ENCODE measurements at regions not wholly inside any gene's neighbourhood (a gene's known extent, or its start where the extent isn't known, plus 50 kb on each side); places are given as distances from the start of the nearest gene placed in this dataset.

DNA sequence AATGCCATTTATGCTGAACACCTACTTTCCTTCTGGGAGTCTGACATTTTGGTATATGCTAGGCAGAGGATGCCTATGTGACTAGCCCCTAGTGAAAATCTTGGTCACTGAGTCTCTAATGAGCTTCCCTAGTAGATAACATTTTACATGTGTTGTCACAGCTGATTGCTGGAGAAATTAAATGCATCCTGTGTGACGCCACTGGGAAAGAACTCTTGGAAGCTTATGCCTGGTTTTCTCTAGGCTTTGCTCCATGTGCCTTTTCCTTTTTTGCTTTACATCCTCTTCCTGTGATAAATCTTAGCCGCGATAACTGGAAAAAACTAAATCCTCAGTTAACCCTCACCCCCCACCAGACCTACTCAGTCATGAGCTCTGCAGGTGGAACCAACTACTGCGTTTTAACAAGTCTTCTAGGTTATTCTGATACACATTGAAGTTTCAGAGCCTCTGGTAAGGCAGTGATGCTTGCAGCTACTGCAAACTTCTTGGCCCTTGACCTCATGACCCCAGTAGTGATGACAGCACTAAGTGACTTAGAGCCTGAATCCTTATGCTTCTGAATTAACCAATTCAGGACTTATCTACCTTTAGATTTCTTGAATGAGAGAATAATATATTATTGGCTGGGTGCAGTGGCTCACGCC, 292.4 kb upstream of the SOX14 start:
- Histone ChIP-seq H3K79me2 (ENCODE audit: insufficient read depth, low read length) (no peaks in the 10 kb centered on the region), H2AFZ (ENCODE audit: low read length) (no peak overlapping the region), H3K4me3 (ENCODE audit: low read depth, low read length, poor library complexity, severe bottlenecking) (no peak overlapping the region), H3K4me1 (ENCODE audit: insufficient read depth, low read length, severe bottlenecking) (no peaks in the 10 kb centered on the region), H3K9ac (ENCODE audit: low read length) (no peak overlapping the region), H3K27me3 (ENCODE audit: insufficient read depth, low read length) (no peaks in the 10 kb centered on the region), H3K36me3 (ENCODE audit: insufficient read depth, low read length) (no peaks in the 10 kb centered on the region), H3K27ac (ENCODE audit: low read depth, low read length, poor library complexity, severe bottlenecking) (no peak overlapping the region), H3K9me2 (ENCODE audit: low read depth, low read length) (no peaks in the 10 kb centered on the region), H4K20me1 (ENCODE audit: insufficient read depth, low read length) (no peaks in the 10 kb centered on the region), H3F3A (ENCODE audit: insufficient read depth, low read length) (no peaks in the 10 kb centered on the region), H3K4me2 (ENCODE audit: low read length) (no peak overlapping the region), H3K9me3 (ENCODE audit: low read length) (no peaks in the 10 kb centered on the region)
- TF ChIP-seq CTCF (IDR thresholded peaks at IDR 0.05; ENCODE audit: low read length) (no peak), EZH2 (IDR thresholded peaks at IDR 0.05; ENCODE audit: borderline replicate concordance, low read length) (no peak)

GRCh38 chr3:137477614-137478013, 286.5 kb upstream of the SOX14 start:
- Histone ChIP-seq H4K20me1 (ENCODE audit: insufficient read depth, low read length) (no peaks in the 10 kb centered on the region), H3K4me1 (ENCODE audit: insufficient read depth, low read length, severe bottlenecking) (no peaks in the 10 kb centered on the region), H3K79me2 (ENCODE audit: insufficient read depth, low read length) (no peaks in the 10 kb centered on the region), H3K27me3 (ENCODE audit: insufficient read depth, low read length) (no peaks in the 10 kb centered on the region), H3K9ac (ENCODE audit: low read length) (no peak overlapping the region), H2AFZ (ENCODE audit: low read length) (no peak overlapping the region), H3K9me3 (ENCODE audit: low read length) (no peaks in the 10 kb centered on the region), H3K9me2 (ENCODE audit: low read depth, low read length) (no peaks in the 10 kb centered on the region), H3F3A (ENCODE audit: insufficient read depth, low read length) (no peaks in the 10 kb centered on the region), H3K27ac (ENCODE audit: low read depth, low read length, poor library complexity, severe bottlenecking) (no peak overlapping the region), H3K36me3 (ENCODE audit: insufficient read depth, low read length) (no peaks in the 10 kb centered on the region), H3K4me3 (ENCODE audit: low read depth, low read length, poor library complexity, severe bottlenecking) (no peak overlapping the region), H3K4me2 (ENCODE audit: low read length) (no peak overlapping the region)
- no peak for TF ChIP-seq EZH2 (IDR thresholded peaks at IDR 0.05; ENCODE audit: borderline replicate concordance, low read length)
- no peak for TF ChIP-seq CTCF (IDR thresholded peaks at IDR 0.05; ENCODE audit: low read length)

GRCh38 chr3:137509354-137510045, 254.6 kb upstream of the SOX14 start:
- TF ChIP-seq CTCF (IDR thresholded peaks at IDR 0.05; ENCODE audit: low read length) (no peak), EZH2 (IDR thresholded peaks at IDR 0.05; ENCODE audit: borderline replicate concordance, low read length) (no peak)
- Histone ChIP-seq H3K9ac (ENCODE audit: low read length) (no peak overlapping the region), H3K27me3 (ENCODE audit: insufficient read depth, low read length) (no peaks in the 10 kb centered on the region), H3K4me2 (ENCODE audit: low read length) (no peak overlapping the region), H4K20me1 (ENCODE audit: insufficient read depth, low read length) (no peaks in the 10 kb centered on the region), H3F3A (ENCODE audit: insufficient read depth, low read length) (no peaks in the 10 kb centered on the region), H3K9me2 (ENCODE audit: low read depth, low read length) (no peaks in the 10 kb centered on the region), H3K79me2 (ENCODE audit: insufficient read depth, low read length) (no peaks in the 10 kb centered on the region), H3K4me1 (ENCODE audit: insufficient read depth, low read length, severe bottlenecking) (no peaks in the 10 kb centered on the region), H3K9me3 (ENCODE audit: low read length) (no peaks in the 10 kb centered on the region), H2AFZ (ENCODE audit: low read length) (no peak overlapping the region), H3K4me3 (ENCODE audit: low read depth, low read length, poor library complexity, severe bottlenecking) (no peak overlapping the region), H3K27ac (ENCODE audit: low read depth, low read length, poor library complexity, severe bottlenecking) (no peak overlapping the region), H3K36me3 (ENCODE audit: insufficient read depth, low read length) (no peaks in the 10 kb centered on the region)

All from OCI-LY1 (cell line).